ENCODE measurements at regions not wholly inside any gene's neighbourhood (a gene's known extent, or its start where the extent isn't known, plus 50 kb on each side); places are given as distances from the start of the nearest gene placed in this dataset.

GRCh38 chr2:161049559-161049958 is 110.7 kb upstream of the TANK start:
- no peak for DNase-seq
- H3K4me1 ChIP-seq = peaks cover 15% of the 10 kb centered on the region
- ChIA-PET POLR2A (interaction anchor here (0.6 kb wide), 2 partner anchors 391 to 817 kb away, joined by 3 read pairs; no protein-coding TSS in a partner anchor), CTCF (interaction anchor here (1.2 kb wide), 1 partner anchor 14 kb away, joined by 4 read pairs; no protein-coding TSS in a partner anchor)
- no peak for TF ChIP-seq CTCF (IDR thresholded peaks at IDR 0.05; ENCODE audit: insufficient read depth in 1 of 2, low read depth in 1 of 2, low read length in 1 of 2, severe bottlenecking in 1 of 2, unreplicated experiment in 1 of 2)
- Mint-ChIP-seq H3K9me3 (ENCODE audit: unreplicated experiment) (peaks cover 23% of the 10 kb centered on the region), H3K36me3 (ENCODE audit: insufficient read depth, unreplicated experiment) (no peaks in the 10 kb centered on the region), H3K27ac (ENCODE audit: unreplicated experiment) (no peak overlapping the region), H3K27me3 (ENCODE audit: insufficient read depth, unreplicated experiment) (peaks cover 2% of the 10 kb centered on the region), H3K4me3 (ENCODE audit: unreplicated experiment) (no peak overlapping the region), H3K4me1 (ENCODE audit: low read depth, unreplicated experiment) (peaks cover 22% of the 10 kb centered on the region)
- H3K27me3 ChIP-seq (replicated peaks; ENCODE audit: control insufficient read depth, insufficient read depth, low read length) = no peaks in the 10 kb centered on the region
- BruUV-seq (replicated peaks) = no TSS peak
- no peaks in the 10 kb centered on the region for H3K36me3 ChIP-seq (ENCODE audit: control insufficient read depth, insufficient read depth, low read length)
- no peak overlapping the region for H3K4me3 ChIP-seq (ENCODE audit: low read depth, low read length)
- H3K9me3 ChIP-seq = no peaks in the 10 kb centered on the region
- intact Hi-C loops (cut with micrococcal nuclease; ENCODE audit: unreplicated experiment) = no loop called here

GRCh38 chr2:161052214-161052613 is 108.0 kb upstream of the TANK start:
- H3K36me3 ChIP-seq (ENCODE audit: control insufficient read depth, insufficient read depth, low read length) = no peaks in the 10 kb centered on the region
- H3K4me1 ChIP-seq = peaks cover 15% of the 10 kb centered on the region
- BruUV-seq (replicated peaks) = no TSS peak
- ChIA-PET POLR2A (no interaction called here), CTCF (no interaction called here)
- TF ChIP-seq CTCF (IDR thresholded peaks at IDR 0.05; ENCODE audit: insufficient read depth in 1 of 2, low read depth in 1 of 2, low read length in 1 of 2, severe bottlenecking in 1 of 2, unreplicated experiment in 1 of 2) = no peak
- Mint-ChIP-seq H3K27me3 (ENCODE audit: insufficient read depth, unreplicated experiment) (no peaks in the 10 kb centered on the region), H3K4me3 (ENCODE audit: unreplicated experiment) (no peak overlapping the region), H3K27ac (ENCODE audit: unreplicated experiment) (no peak overlapping the region), H3K9me3 (ENCODE audit: unreplicated experiment) (peaks cover 34% of the 10 kb centered on the region), H3K4me1 (ENCODE audit: low read depth, unreplicated experiment) (peaks cover 15% of the 10 kb centered on the region), H3K36me3 (ENCODE audit: insufficient read depth, unreplicated experiment) (no peaks in the 10 kb centered on the region)
- intact Hi-C loops (cut with micrococcal nuclease; ENCODE audit: unreplicated experiment) = no loop called here
- no peaks in the 10 kb centered on the region for H3K9me3 ChIP-seq
- H3K27me3 ChIP-seq (replicated peaks; ENCODE audit: control insufficient read depth, insufficient read depth, low read length) = no peaks in the 10 kb centered on the region
- DNase-seq = no peak
- no peak overlapping the region for H3K4me3 ChIP-seq (ENCODE audit: low read depth, low read length)

GRCh38 chr2:161055289-161055688 is 104.9 kb upstream of the TANK start:
- intact Hi-C loops (cut with micrococcal nuclease; ENCODE audit: unreplicated experiment) = no loop called here
- Histone ChIP-seq H3K27me3 (replicated peaks; ENCODE audit: control insufficient read depth, insufficient read depth, low read length) (no peaks in the 10 kb centered on the region), H3K4me1 (peaks cover 15% of the 10 kb centered on the region), H3K36me3 (ENCODE audit: control insufficient read depth, insufficient read depth, low read length) (no peaks in the 10 kb centered on the region), H3K9me3 (no peaks in the 10 kb centered on the region), H3K4me3 (ENCODE audit: low read depth, low read length) (no peak overlapping the region)
- Mint-ChIP-seq H3K4me3 (ENCODE audit: unreplicated experiment) (no peak overlapping the region), H3K9me3 (ENCODE audit: unreplicated experiment) (peaks cover 34% of the 10 kb centered on the region), H3K4me1 (ENCODE audit: low read depth, unreplicated experiment) (peaks cover 15% of the 10 kb centered on the region), H3K27me3 (ENCODE audit: insufficient read depth, unreplicated experiment) (no peaks in the 10 kb centered on the region), H3K36me3 (ENCODE audit: insufficient read depth, unreplicated experiment) (no peaks in the 10 kb centered on the region), H3K27ac (ENCODE audit: unreplicated experiment) (no peak overlapping the region)
- no peak for TF ChIP-seq CTCF (IDR thresholded peaks at IDR 0.05; ENCODE audit: insufficient read depth in 1 of 2, low read depth in 1 of 2, low read length in 1 of 2, severe bottlenecking in 1 of 2, unreplicated experiment in 1 of 2)
- ChIA-PET POLR2A (no interaction called here), CTCF (interaction anchor here (0.8 kb wide), 1 partner anchor 9 kb away, joined by 3 read pairs; no protein-coding TSS in a partner anchor)
- no TSS peak for BruUV-seq (replicated peaks)
- DNase-seq = no peak
